ENCODE measurements at regions not wholly inside any gene's neighbourhood (a gene's known extent, or its start where the extent isn't known, plus 50 kb on each side); places are given as distances from the start of the nearest gene placed in this dataset.

DNA sequence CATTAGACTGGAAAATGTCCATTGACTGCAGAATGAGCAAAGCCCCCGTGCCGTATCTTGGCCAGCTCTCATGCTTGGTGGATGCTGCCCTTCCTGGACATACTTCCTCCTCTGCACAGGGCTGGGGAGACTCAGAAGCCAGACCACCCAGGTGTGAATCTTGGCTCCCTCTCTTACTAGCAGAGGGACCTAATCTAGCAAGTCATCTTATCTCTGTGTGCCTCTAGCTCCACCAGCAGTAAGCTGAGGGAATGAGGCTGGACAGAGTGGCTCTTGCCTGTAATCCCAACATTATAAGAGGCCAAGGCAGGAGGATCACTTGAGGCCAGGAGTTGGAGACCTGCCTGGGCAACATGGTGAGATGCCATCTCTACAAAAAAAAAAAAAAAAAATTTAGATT lies 173.8 kb upstream of the GHITM start:
- DNase-seq, result no peak

GRCh38 chr10:83968052-83968451 lies 171.3 kb upstream of the GHITM start:
- no peak for DNase-seq

DNA sequence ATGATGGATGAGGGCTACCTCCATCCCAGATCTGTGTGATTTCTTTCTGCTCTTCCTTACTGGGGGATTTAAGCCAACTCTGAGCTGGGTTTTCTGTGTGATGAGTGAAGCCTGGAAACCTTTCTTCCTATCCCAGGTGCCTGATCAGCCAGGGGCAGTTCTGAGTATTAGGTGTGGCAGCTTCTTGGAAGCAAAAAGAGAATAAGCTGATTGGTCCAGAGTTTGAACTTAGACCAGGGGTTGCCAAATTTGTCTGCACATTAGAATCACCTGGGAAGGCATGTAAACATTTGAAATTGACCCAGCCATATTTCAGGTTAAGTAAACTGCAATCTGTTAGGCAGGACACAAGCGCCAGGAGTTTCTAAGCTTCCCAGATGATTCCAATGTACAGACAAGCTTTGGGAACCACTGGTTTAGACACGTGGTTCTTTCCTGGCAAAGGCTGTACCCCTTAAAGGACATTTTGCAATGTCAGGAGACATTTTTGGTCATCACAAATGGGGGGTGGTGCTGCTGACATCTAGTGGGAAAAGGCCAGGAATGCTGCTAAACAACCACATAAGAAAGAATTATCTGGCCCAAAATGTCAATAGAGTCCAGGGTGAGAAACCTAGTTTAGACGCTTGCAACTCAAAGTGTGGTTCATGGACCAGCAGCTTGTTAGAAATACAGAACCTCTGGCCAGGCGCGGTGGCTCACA lies 160.5 kb upstream of the GHITM start:
- no peak for DNase-seq

DNA sequence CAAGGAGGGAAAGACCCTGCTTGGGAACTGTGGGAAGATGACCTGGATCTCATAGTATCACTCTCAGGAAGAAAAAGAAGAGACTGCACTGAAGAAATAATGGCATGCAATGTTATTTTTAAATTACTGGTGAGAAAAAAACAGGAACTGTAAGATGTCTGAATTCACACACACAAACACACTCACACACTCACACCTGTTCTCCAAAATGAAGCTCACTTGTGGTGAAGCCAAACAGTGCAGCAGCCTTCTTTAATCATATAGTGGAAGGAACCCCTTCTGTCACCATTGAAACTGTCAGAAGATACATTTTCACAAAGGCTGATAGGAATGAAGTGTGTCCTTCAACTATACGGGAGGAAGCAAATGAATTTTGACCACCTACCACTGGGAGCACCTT lies 156.5 kb upstream of the GHITM start:
- no peak for DNase-seq

DNA sequence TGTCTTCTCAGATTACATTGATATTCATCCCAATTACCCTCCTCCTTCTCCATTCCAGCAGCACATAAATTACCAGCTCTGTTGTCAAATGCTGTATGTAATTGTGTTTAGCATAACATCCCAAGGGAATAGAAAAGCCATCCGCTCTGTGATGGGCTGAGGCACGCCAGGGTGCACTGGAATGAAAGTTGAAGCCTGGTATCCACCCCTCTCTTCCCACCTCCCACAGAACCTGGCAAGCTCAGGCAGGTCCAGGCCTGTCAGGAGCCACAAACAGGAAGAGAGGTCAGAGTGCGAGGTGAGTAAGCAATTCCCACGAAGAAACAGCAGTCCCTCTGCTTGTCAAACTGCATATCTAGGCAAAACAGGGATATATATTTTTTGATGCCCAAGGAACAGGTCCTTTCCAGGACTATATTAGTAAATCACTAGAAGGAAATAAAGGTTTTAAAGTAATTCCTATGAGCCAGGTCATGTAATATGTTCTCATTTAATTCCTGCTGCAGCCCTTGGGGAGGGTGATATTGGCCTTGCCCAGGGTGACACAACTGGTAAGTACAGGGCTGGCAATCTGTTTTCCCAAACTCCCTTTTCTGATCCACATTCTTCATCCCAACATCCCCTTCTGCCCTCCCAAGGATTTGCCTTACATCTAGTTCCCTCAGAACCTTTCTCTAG lies 155.6 kb upstream of the GHITM start:
- no peak for DNase-seq

- no peak for DNase-seq
Measured at GRCh38 chr10:83984256-83984640, 155.1 kb upstream of the GHITM start.

DNA sequence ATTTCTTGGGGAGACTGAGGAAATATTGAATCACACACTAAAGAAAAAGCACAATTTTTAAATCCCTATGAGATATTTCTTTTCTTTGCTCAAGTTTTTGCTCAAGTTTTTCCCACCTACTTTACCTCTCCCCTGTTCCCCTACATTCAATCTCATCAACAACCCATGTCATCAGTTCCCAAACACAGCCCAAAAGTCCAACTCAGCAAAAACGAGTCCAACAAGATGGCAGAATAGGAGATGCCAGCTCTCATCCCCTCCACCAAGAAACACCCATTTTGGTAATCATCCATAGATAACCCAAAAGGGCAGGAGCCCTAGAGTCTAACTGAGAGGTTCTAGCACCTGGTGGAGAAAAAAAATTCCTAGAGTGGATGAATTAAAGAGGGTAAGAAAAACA lies 152.5 kb upstream of the GHITM start:
- no peak for DNase-seq

DNA sequence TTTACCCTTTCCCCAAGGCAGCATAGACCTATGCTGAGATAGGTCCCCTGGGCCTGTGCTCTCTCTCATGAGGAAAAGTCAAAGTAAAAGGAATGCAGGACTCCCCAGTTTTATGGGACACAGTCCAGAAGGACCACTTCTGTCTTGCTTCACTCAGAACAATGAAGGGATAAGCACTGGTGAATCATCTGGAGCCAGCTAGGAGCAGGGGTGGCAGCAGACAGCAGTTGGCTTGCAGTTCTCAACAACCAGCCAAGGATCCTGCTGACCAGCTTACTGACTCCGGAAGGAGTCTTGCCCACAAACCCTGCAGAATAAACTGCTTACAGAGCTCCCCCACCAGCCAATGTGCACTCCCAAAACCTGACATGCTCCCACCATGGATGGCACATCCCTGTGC lies 152.1 kb upstream of the GHITM start:
- DNase-seq, result no peak

DNA sequence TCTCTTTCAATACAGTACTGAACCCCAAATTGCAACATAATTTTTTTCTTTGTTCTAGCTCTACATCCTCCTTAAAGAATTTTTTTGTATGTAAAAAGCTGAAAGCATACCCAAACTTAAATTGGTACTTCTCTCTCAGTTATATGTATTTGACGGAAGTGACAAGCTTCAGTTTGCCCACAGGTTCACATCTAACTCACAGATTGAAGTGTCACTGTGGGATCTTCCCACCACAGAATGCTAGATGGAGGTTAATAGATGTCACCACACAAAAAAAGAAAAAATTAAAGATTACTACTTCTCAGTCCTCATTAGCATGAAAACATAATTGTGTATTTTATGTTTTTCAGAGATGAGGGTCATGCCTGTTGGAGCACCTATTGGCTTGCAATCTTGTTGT lies 150.9 kb upstream of the GHITM start:
- no peak for DNase-seq

DNA sequence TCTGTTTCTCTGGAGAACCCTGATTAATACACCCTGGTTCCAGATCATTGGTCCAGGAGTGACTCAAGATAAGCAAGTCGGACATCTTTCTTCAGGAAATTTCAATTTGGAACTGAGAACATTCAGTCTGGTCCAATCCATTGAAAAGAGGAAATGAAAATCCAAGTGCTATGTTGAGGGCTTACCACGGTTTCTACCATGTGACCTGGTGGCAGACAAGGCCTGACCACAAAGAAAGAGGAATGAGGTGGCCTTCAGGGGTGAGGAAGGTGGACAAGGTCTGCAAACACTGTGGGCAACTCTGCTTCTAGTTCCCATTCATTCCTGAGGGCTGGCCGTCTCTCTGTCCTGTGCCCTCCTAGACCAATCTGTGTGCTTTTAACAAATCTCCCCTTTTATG lies 149.2 kb upstream of the GHITM start:
- peak in 13 of 56 donors; percentile 1 to 39 (median 6) for DNase-seq

DNA sequence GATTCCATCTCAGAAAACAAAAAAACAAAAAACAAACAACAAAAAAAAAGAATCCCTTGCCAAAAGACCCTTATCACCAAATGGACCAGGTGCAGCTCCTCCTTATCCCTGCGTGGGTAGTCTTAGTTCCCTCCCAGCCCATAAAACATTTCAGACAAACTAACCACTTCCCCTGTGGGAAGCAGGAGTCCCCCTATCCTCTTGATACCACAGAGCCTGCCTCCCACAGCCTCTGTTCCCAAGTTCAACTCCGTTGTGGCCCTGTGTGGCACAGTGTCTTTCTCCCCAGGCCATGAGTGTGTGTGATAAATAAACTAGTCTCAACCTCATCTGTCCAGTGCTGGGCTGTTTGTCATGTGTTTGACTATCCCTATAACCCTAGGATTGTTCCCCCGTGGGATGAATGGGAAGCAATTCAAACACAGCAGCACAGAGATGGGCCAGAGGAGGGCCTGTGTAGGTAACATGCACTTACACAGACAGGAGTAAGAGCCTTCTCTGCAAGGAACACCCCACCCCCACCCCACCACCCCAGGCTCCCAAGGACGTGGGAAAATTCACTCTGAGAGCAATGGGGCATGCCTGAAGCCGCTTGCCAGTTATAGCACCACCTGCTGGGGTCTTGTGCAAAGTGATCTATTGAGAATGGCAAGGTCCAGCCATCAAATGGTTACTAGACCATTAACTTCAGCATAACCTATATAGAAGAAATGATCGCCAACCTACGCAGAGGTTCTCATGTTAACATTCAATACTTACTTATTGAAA lies 147.1 kb upstream of the GHITM start:
- DNase-seq, result peak in 4 of 56 donors; percentile 1 to 10 (median 3)

GRCh38 chr10:83994325-83994724 lies 145.0 kb upstream of the GHITM start:
- DNase-seq, result no peak

DNA sequence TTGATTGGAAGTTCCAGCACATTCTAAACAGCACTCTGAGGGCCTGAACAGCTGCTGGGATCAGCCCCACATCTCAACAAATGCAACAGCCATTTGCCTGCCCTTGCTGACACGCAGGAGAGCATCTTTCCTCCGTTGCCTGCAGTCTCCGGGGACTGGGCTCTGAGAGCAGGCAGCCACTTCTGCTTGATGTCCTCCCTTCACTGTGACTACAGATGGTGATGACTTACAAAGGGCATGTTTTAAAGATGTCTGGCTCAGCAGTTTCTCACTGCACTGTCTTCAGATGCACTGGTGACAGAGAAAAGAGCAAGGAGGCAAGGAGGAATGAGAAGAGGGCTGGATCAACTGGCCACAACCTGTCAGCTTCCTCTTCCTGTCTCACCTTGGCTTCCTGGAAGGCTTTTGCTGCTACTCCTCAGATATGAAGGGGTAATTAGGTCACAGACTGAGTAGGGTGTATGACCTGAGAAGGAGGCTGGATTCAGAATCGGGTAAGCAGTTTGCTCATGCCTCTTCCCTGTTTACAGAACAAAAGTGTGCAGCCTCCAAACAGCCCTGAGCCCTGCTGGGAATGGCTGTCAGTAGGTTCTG lies 143.5 kb upstream of the GHITM start:
- DNase-seq, result no peak

DNA sequence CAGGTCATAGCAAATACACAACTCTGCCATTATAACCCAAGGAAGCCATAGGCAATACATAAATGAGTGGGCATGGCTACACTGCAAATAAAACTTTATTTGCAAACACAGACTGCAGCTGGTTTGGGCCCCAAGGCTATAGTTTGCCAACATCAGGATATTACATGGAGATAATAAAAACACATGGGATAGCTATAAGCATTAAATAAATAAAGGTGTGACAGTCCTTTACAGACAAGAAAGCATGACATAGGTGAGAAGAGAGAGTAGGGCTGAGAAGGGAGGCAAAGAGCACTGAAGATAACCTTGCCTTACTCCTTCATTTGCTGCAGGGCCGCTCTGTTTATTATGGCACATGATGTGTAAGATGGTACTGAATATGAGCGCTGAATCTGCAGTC lies 135.1 kb upstream of the GHITM start:
- no peak for DNase-seq

- DNase-seq, result no peak
Measured at GRCh38 chr10:84005403-84005802, 133.9 kb upstream of the GHITM start.

DNA sequence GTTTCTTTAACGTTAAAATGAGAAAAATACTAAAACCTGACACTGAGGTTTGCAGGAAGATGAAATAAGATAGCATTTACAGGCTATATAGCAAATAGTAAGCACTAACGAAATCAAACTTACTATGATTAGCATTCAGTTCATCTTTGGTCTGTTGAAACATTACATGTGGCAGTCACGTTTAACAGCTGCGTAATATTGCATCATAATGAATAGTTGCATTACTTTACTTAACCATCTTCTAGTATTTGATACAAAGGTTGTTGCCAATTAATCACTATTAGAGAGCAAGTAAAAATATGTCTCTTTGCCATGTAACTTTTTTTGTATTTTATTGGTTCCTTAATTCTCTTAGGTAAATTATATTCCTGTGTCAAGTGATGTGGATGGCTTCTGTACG lies 131.8 kb upstream of the GHITM start:
- no peak for DNase-seq

- DNase-seq, result peak in 1 of 56 donors; percentile 17
Measured at GRCh38 chr10:84008878-84009277, 130.4 kb upstream of the GHITM start.

GRCh38 chr10:84012431-84012830 lies 126.9 kb upstream of the GHITM start:
- DNase-seq, result no peak

- no peak for DNase-seq
Measured at GRCh38 chr10:84012831-84013458, 126.4 kb upstream of the GHITM start.

DNA sequence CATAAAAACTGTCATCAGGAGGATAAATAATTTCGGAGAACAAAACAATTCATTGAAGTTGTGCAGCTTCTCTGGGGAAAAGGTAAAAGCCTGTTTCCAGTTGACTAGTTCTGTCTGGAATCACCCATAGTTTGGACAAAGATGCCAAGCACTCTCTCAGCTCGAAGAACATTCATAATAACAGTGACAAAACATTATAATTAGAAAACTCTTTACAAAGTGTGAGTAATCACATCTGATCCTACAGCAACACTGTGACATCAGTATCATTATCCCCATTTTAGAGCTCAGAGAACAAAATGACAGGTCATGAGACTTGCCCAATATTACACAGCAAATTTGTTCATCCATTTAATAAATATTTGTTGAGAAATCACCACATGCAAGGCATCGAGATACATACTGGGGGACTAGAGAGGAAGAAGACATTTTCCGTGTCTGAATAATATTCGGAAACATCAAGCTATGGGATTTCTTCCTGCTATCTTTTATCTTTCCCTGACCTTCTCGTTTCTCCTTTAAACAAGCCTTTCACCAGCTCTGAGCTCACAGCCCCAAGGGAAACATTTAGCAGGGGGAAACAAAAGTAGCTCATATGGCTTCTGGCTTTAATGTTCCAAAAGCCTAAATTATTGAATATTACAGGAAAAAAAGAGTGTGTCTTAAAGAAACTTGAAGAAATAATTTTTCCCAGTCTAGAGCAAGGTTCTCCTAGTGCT lies 123.3 kb upstream of the GHITM start:
- no peak for DNase-seq

DNA sequence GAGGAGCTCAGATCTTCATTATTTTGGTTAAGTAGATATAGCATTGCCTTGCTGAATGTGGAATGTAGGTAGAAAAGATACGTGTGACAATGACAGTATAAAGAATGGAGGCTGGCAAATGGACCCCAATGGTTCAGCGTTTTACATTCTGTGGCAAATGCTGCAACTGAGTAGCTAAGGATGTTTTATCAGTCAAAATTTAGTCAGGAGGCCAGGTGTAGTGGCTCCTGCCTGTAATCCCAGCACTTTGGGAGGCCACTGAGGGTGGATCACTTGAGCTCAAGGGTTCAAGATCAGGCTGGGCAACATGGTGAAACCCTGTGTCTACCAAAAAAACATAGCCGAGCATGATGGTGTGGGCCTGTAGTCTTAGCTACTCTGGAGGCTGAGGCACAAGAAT lies 120.5 kb upstream of the GHITM start:
- DNase-seq, result no peak
